GM23248 (cell line): ENCODE measurements at regions not wholly inside any gene's neighbourhood (a gene's known extent, or its start where the extent isn't known, plus 50 kb on each side); places are given as distances from the start of the nearest gene placed in this dataset.

ENCODE experiments used
- DNase-seq: peaks from one replicate; pipeline ENCODE4 v3.0.0-alpha.2; 2015
- H2AFZ ChIP-seq: fragments of 200-600 bp; sonication (generic); 2 replicates; pipeline ENCODE4 v1.6.1; 2016; ENCODE audit warnings: antibody characterized with exemption
- H3F3A ChIP-seq: fragments of 200-600 bp; sonication (generic); 2 replicates; pipeline ENCODE4 v1.6.1; 2016; ENCODE audit warnings: mild to moderate bottlenecking, antibody characterized with exemption, mixed run types; ENCODE audit not compliant: insufficient read depth
- H3K27ac ChIP-seq: fragments of 200-600 bp; sonication (generic); 2 replicates; pipeline ENCODE4 v1.5.1; 2016; ENCODE audit warnings: mild to moderate bottlenecking
- H3K27me3 ChIP-seq: fragments of 200-600 bp; sonication (generic); replicated peaks from 2 replicates; pipeline ENCODE4 v1.6.1; 2016; ENCODE audit warnings: mild to moderate bottlenecking; ENCODE audit not compliant: insufficient read depth
- H3K36me3 ChIP-seq: fragments of 200-600 bp; sonication (generic); 2 replicates; pipeline ENCODE4 v1.6.1; 2016; ENCODE audit warnings: low read depth, mild to moderate bottlenecking
- H3K4me1 ChIP-seq: fragments of 200-600 bp; sonication (generic); 2 replicates; pipeline ENCODE4 v1.6.1; 2016; ENCODE audit warnings: mild to moderate bottlenecking; ENCODE audit not compliant: insufficient read depth
- H3K4me2 ChIP-seq: fragments of 200-600 bp; sonication (generic); one replicate; pipeline ENCODE4 v1.6.1; 2016; ENCODE audit warnings: mild to moderate bottlenecking; ENCODE audit not compliant: unreplicated experiment
- H3K4me3 ChIP-seq: fragments of 200-600 bp; sonication (generic); 2 replicates; pipeline ENCODE4 v1.5.1; 2016; ENCODE audit warnings: mild to moderate bottlenecking
- H3K79me2 ChIP-seq: fragments of 200-600 bp; sonication (generic); 2 replicates; pipeline ENCODE4 v1.6.1; 2016; ENCODE audit warnings: mild to moderate bottlenecking; ENCODE audit not compliant: insufficient read depth
- H3K9ac ChIP-seq: fragments of 200-600 bp; sonication (generic); 2 replicates; pipeline ENCODE4 v1.6.1; 2016; ENCODE audit warnings: mild to moderate bottlenecking
- H3K9me2 ChIP-seq: fragments of 200-600 bp; sonication (generic); 2 replicates; pipeline ENCODE4 v1.6.1; 2016; ENCODE audit warnings: mixed run types, mild to moderate bottlenecking, moderate library complexity; ENCODE audit not compliant: insufficient read depth
- H3K9me3 ChIP-seq: fragments of 200-600 bp; sonication (generic); one replicate; pipeline ENCODE4 v1.6.1; 2017; ENCODE audit warnings: low read depth
- H4K20me1 ChIP-seq: fragments of 200-600 bp; sonication (generic); 2 replicates; pipeline ENCODE4 v1.6.0; 2016; ENCODE audit not compliant: insufficient read depth
- EZH2 ChIP-seq: fragments of 200-600 bp; sonication (generic); IDR thresholded peaks from 2 replicates; pipeline ENCODE4 v1.6.1; 2018; ENCODE audit warnings: antibody characterized with exemption, mild to moderate bottlenecking; ENCODE audit not compliant: insufficient read depth, poor library complexity, severe bottlenecking
- EZH2phosphoT487 ChIP-seq: fragments of 200-600 bp; sonication (generic); IDR thresholded peaks from 2 replicates; pipeline ENCODE4 v1.6.1; 2018; ENCODE audit warnings: antibody characterized with exemption, moderate library complexity, mild to moderate bottlenecking, low read depth; ENCODE audit not compliant: insufficient read depth
- WGBS, 2 experiments: methylation state at CpG; one replicate each; pipeline ENCODE4 v1.1.6; 2015 to 2017; ENCODE audit warnings: low lambda C conversion rate in 2 of 2, low coverage in 1 of 2; ENCODE audit errors: missing lambda C conversion rate in 2 of 2; 5-methylcytosine and 5-hydroxymethylcytosine counted together
- in situ Hi-C: fragments of 300-500 bp; cut with MboI; formaldehyde crosslinking; loops from 2 replicates; pipeline ENCODE4 v1.15.0; 2020

- in situ Hi-C loops: no loop called here
Observed at GRCh38 chr10:3395041-3395440, 222.5 kb upstream of the PITRM1 start.

GRCh38 chr10:3393958-3394357 is 221.4 kb upstream of the PITRM1 start:
- H3K4me3 ChIP-seq: no peak overlapping the region
- no peaks in the 10 kb centered on the region for H3K4me1 ChIP-seq
- H3K9ac ChIP-seq: no peak overlapping the region
- no peak overlapping the region for H3K4me2 ChIP-seq
- no peaks in the 10 kb centered on the region for H4K20me1 ChIP-seq
- in situ Hi-C loops: no loop called here
- no peaks in the 10 kb centered on the region for H3K9me3 ChIP-seq
- no peak for DNase-seq
- H2AFZ ChIP-seq: no peak overlapping the region
- no peak for TF ChIP-seq EZH2
- no peak for TF ChIP-seq EZH2phosphoT487
- no peaks in the 10 kb centered on the region for H3K9me2 ChIP-seq
- H3K79me2 ChIP-seq: no peaks in the 10 kb centered on the region
- H3F3A ChIP-seq: no peaks in the 10 kb centered on the region
- WGBS, 2 experiments: 15 to 26% methylated on average over 2 of the region's 2 CpGs
- no peaks in the 10 kb centered on the region for H3K36me3 ChIP-seq
- no peaks in the 10 kb centered on the region; the same call in 1 of the 2 replicates for H3K27me3 ChIP-seq
- H3K27ac ChIP-seq: no peak overlapping the region

More at GRCh38 chr10:3395041-3395440, 222.5 kb upstream of the PITRM1 start:
- no peak for DNase-seq
- Histone ChIP-seq H3K4me1 (no peaks in the 10 kb centered on the region), H3K36me3 (no peaks in the 10 kb centered on the region), H3F3A (no peaks in the 10 kb centered on the region), H2AFZ (no peak overlapping the region), H3K27ac (no peak overlapping the region), H3K4me2 (no peak overlapping the region), H3K79me2 (no peaks in the 10 kb centered on the region), H4K20me1 (no peaks in the 10 kb centered on the region), H3K9me2 (no peaks in the 10 kb centered on the region), H3K27me3 (no peaks in the 10 kb centered on the region), H3K9ac (no peak overlapping the region), H3K9me3 (no peaks in the 10 kb centered on the region), H3K4me3 (no peak overlapping the region)
- no peak for TF ChIP-seq EZH2phosphoT487
- no peak for TF ChIP-seq EZH2
- WGBS, 2 experiments: 95 to 98% methylated on average over 3 of the region's 3 CpGs

GRCh38 chr10:3391657-3392056 is 219.1 kb upstream of the PITRM1 start:
- no peak overlapping the region for H3K4me2 ChIP-seq
- WGBS, 2 experiments: 77 to 82% methylated on average over 1 of the region's 1 CpG
- H4K20me1 ChIP-seq: no peaks in the 10 kb centered on the region
- in situ Hi-C loops: no loop called here
- no peaks in the 10 kb centered on the region for H3K9me3 ChIP-seq
- H3K27me3 ChIP-seq: peaks cover 5% of the 10 kb centered on the region; the same call in 1 of the 2 replicates
- TF ChIP-seq EZH2: no peak
- no peak overlapping the region for H3K4me3 ChIP-seq
- H3K9ac ChIP-seq: no peak overlapping the region
- no peaks in the 10 kb centered on the region for H3K9me2 ChIP-seq
- H3F3A ChIP-seq: no peaks in the 10 kb centered on the region
- H3K36me3 ChIP-seq: no peaks in the 10 kb centered on the region
- no peak for DNase-seq
- H3K4me1 ChIP-seq: no peaks in the 10 kb centered on the region
- no peak overlapping the region for H3K27ac ChIP-seq
- H2AFZ ChIP-seq: no peak overlapping the region
- no peaks in the 10 kb centered on the region for H3K79me2 ChIP-seq

GRCh38 chr10:3389130-3389529 is 216.5 kb upstream of the PITRM1 start:
- WGBS, 2 experiments: 43 to 47% methylated on average over 10 of the region's 10 CpGs

GRCh38 chr10:3385487-3385886 is 212.9 kb upstream of the PITRM1 start:
- Histone ChIP-seq H3K27ac (no peak overlapping the region), H3K36me3 (no peaks in the 10 kb centered on the region), H3K9me2 (no peaks in the 10 kb centered on the region), H3F3A (no peaks in the 10 kb centered on the region), H3K4me2 (no peak overlapping the region), H3K27me3 (peaks cover 5% of the 10 kb centered on the region; the same call in 1 of the 2 replicates), H3K4me1 (no peaks in the 10 kb centered on the region), H3K9me3 (no peaks in the 10 kb centered on the region), H2AFZ (no peak overlapping the region), H4K20me1 (no peaks in the 10 kb centered on the region), H3K79me2 (no peaks in the 10 kb centered on the region), H3K4me3 (no peak overlapping the region), H3K9ac (no peak overlapping the region)
- DNase-seq: no peak
- in situ Hi-C loops: no loop called here
- TF ChIP-seq EZH2 (no peak), EZH2phosphoT487 (no peak)
- 73 to 75% methylated on average over 2 of the region's 2 CpGs for WGBS, 2 experiments

More at GRCh38 chr10:3389130-3389529, 216.5 kb upstream of the PITRM1 start:
- H3K4me2 ChIP-seq: no peak overlapping the region
- no peak overlapping the region for H3K4me3 ChIP-seq
- in situ Hi-C loops: no loop called here
- TF ChIP-seq EZH2phosphoT487 (no peak), EZH2 (no peak)
- DNase-seq: no peak
- no peaks in the 10 kb centered on the region for H3K4me1 ChIP-seq
- H3K27me3 ChIP-seq: peaks cover 5% of the 10 kb centered on the region; the same call in 1 of the 2 replicates
- no peaks in the 10 kb centered on the region for H3K9me2 ChIP-seq
- no peaks in the 10 kb centered on the region for H4K20me1 ChIP-seq
- no peaks in the 10 kb centered on the region for H3F3A ChIP-seq
- H3K9ac ChIP-seq: no peak overlapping the region
- H3K9me3 ChIP-seq: no peaks in the 10 kb centered on the region
- no peak overlapping the region for H3K27ac ChIP-seq
- H3K79me2 ChIP-seq: no peaks in the 10 kb centered on the region
- H2AFZ ChIP-seq: no peak overlapping the region
- H3K36me3 ChIP-seq: no peaks in the 10 kb centered on the region
